Stomach (tissue), 8 donors: ENCODE measurements at regions not wholly inside any gene's neighbourhood (a gene's known extent, or its start where the extent isn't known, plus 50 kb on each side); places are given as distances from the start of the nearest gene placed in this dataset.

Experiments
- DNase-seq, 2 donors: peaks; one replicate each; pipeline versions ENCODE4 v3.0.0 to v3.0.0-alpha.2; 2013 to 2019
- H3K27ac ChIP-seq, 5 donors: fragments of 200-600 bp in 4 of 5; sonication (generic) in 4 of 5; one replicate each; pipeline ENCODE4 v1.5.1; 2013 to 2019; ENCODE audit warnings: mild to moderate bottlenecking in 1 of 5, moderate library complexity in 1 of 5
- H3K27me3 ChIP-seq, 3 donors: fragments of 200-600 bp; sonication (generic); one replicate each; pipeline ENCODE4 v1.5.1; 2017 to 2019; ENCODE audit warnings: mixed run types in 1 of 3
- H3K36me3 ChIP-seq, 4 donors: fragments of 200-600 bp; sonication (generic); 1 replicate in 3 of 4; 2 replicates in 1 of 4; pipeline ENCODE4 v1.5.1; 2016 to 2019
- H3K4me1 ChIP-seq, 4 donors: fragments of 200-600 bp; sonication (generic); one replicate each; pipeline ENCODE4 v1.5.1; 2016 to 2019
- H3K4me3 ChIP-seq, 4 donors: fragments of 200-600 bp; sonication (generic) in 3 of 4; one replicate each; pipeline ENCODE4 v1.5.1; 2016 to 2019; ENCODE audit warnings: mild to moderate bottlenecking in 1 of 4
- H3K9me3 ChIP-seq, 4 donors: fragments of 200-600 bp; sonication (generic); one replicate each; pipeline ENCODE4 v1.5.1; 2016 to 2019
- CTCF ChIP-seq, 7 experiments: fragments of 450-650 bp in 4 of 7; fragments of 200-600 bp in 3 of 7; sonication (generic) in 3 of 7; IDR thresholded peaks; one replicate each; pipeline ENCODE4 v1.5.1; 2016 to 2019; ENCODE audit warnings: antibody characterized with exemption in 7 of 7, control low read depth in 2 of 7, mild to moderate bottlenecking in 1 of 7
- EP300 ChIP-seq: sonication (generic); formaldehyde crosslinking; IDR thresholded peaks from one replicate; pipeline ENCODE4 v1.6.1; 2017; ENCODE audit warnings: antibody characterized with exemption
- POLR2A ChIP-seq, 4 donors: fragments of 450-650 bp; IDR thresholded peaks; one replicate each; pipeline ENCODE4 v1.6.1; 2016; ENCODE audit warnings: antibody characterized with exemption in 4 of 4, control low read depth in 2 of 4, mild to moderate bottlenecking in 1 of 4, moderate library complexity in 1 of 4
- POLR2AphosphoS5 ChIP-seq, 3 donors: sonication (generic); formaldehyde crosslinking; IDR thresholded peaks; one replicate each; pipeline ENCODE4 v1.6.1; 2016; ENCODE audit warnings: antibody characterized with exemption in 3 of 3
- WGBS, 5 donors: extraction: QIAGEN DNeasy Blood & Tissue Kit in 3 of 5; methylation state at CpG; one replicate each; pipeline versions ENCODE4 v1.1.5 to v1.1.7; 2013 to 2018; 5-methylcytosine and 5-hydroxymethylcytosine counted together
- intact Hi-C: fragments of 100-400 bp; cut with DNase I; formaldehyde crosslinking; loops from one replicate; pipeline ENCODE4 v1.15.1; 2023; ENCODE audit warnings: low total_unique reads
- donor health status: healthy with polysubstance abuse.
- donor health status: Bipolar disorder and iron deficiency.
- donor health status: healthy.

- TF ChIP-seq EP300: no peak
- TF ChIP-seq CTCF (IDR thresholded peaks at IDR 0.05): no peak
- no peak for TF ChIP-seq POLR2A (IDR thresholded peaks at IDR 0.05)
- TF ChIP-seq POLR2AphosphoS5 (IDR thresholded peaks at IDR 0.05): no peak
- H3K27ac ChIP-seq: peak overlapping the region in 4 of 5 donors; percentile 20 to 90 (median 73)
- intact Hi-C loops: no loop called here
- no peak for DNase-seq
- H3K4me3 ChIP-seq: no peak overlapping the region
- H3K36me3 ChIP-seq: no peaks in the 10 kb centered on the region
- H3K4me1 ChIP-seq: peaks cover 3 to 40% (median 12%) of the 10 kb centered on the region in 4 donors
- H3K9me3 ChIP-seq: no peaks in the 10 kb centered on the region
- no peaks in the 10 kb centered on the region for H3K27me3 ChIP-seq
Observed at GRCh38 chr13:44268980-44269379, 104.6 kb upstream of the SERP2 start.

GRCh38 chr13:44270150-44270549, 103.5 kb upstream of the SERP2 start:
- TF ChIP-seq EP300 (no peak), POLR2AphosphoS5 (IDR thresholded peaks at IDR 0.05) (no peak), POLR2A (IDR thresholded peaks at IDR 0.05) (no peak), CTCF (IDR thresholded peaks at IDR 0.05) (no peak)
- no peak for DNase-seq
- Histone ChIP-seq H3K27ac (peak overlapping the region in 4 of 5 donors; percentile 76 to 92 (median 88)), H3K27me3 (no peaks in the 10 kb centered on the region), H3K4me3 (no peak overlapping the region), H3K9me3 (no peaks in the 10 kb centered on the region), H3K4me1 (peaks cover 10 to 51% (median 23%) of the 10 kb centered on the region in 4 donors), H3K36me3 (no peaks in the 10 kb centered on the region)
- WGBS, 5 donors: 92 to 99% (median 94%) methylated on average over 3 of the region's 3 CpGs
- intact Hi-C loops: no loop called here

GRCh38 chr13:44271031-44271455, 102.6 kb upstream of the SERP2 start:
- intact Hi-C loops: no loop called here
- Histone ChIP-seq H3K9me3 (no peaks in the 10 kb centered on the region), H3K4me3 (no peak overlapping the region), H3K27me3 (no peaks in the 10 kb centered on the region), H3K27ac (peak overlapping the region; percentile 36 to 92 (median 85)), H3K36me3 (no peaks in the 10 kb centered on the region), H3K4me1 (peaks cover 12 to 60% (median 32%) of the 10 kb centered on the region in 4 donors)
- peak in 1 of 2 donors; percentile 44 for DNase-seq
- TF ChIP-seq POLR2AphosphoS5 (IDR thresholded peaks at IDR 0.05) (peak; percentile 74 to 93 (median 90)), POLR2A (IDR thresholded peaks at IDR 0.05) (no peak), EP300 (peak; percentile 89), CTCF (IDR thresholded peaks at IDR 0.05) (no peak)
- 49 to 81% (median 74%) methylated on average over 4 of the region's 4 CpGs for WGBS, 5 donors

DNA sequence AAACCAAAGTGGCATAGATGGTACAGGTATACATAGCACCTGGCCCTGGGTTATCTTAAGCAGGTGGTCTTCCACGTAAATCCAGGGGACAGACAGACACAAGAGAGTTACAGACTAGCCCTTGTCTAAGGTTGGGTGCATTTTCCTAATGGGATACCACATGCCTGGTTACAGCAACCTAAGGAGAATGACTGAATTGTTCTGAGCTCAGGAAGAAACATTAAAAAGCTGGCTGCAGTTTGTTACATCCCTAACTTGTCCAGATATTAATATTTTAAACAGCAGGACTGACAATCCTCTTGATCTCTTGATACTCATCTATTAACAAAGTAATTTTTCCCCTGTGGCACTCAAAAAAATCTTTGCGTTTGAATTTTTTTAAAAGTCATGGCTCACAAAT, 102.2 kb upstream of the SERP2 start:
- Histone ChIP-seq H3K9me3 (no peaks in the 10 kb centered on the region), H3K4me1 (peaks cover 12 to 65% (median 34%) of the 10 kb centered on the region in 4 donors), H3K27me3 (no peaks in the 10 kb centered on the region), H3K27ac (peak overlapping the region; percentile 36 to 92 (median 85)), H3K36me3 (no peaks in the 10 kb centered on the region), H3K4me3 (no peak overlapping the region)
- WGBS, 5 donors: 59 to 84% (median 82%) methylated on average over 2 of the region's 2 CpGs
- intact Hi-C loops: no loop called here
- DNase-seq: no peak
- TF ChIP-seq POLR2AphosphoS5 (IDR thresholded peaks at IDR 0.05) (no peak), CTCF (IDR thresholded peaks at IDR 0.05) (no peak), EP300 (no peak)
